Gastrocnemius medialis (tissue), 4 donors: ENCODE measurements at regions not wholly inside any gene's neighbourhood (a gene's known extent, or its start where the extent isn't known, plus 50 kb on each side); places are given as distances from the start of the nearest gene placed in this dataset.

Source experiments
- POLR2A ChIP-seq, 2 donors: fragments of 450-650 bp; IDR thresholded peaks; one replicate each; pipeline ENCODE4 v1.6.1; 2017; ENCODE audit warnings: antibody characterized with exemption in 2 of 2, mild to moderate bottlenecking in 2 of 2, moderate library complexity in 2 of 2
- TF ChIP-seq, protein P1 (sequence below), 5 experiments: fragments of 450-650 bp in 3 of 5; fragments of 200-600 bp in 2 of 5; sonication (generic) in 2 of 5; IDR thresholded peaks in 4 of 5; conservative IDR thresholded peaks in 1 of 5; 1 replicate in 4 of 5; 2 replicates in 1 of 5; pipeline ENCODE4 v1.5.1; 2016 to 2019; ENCODE audit warnings: antibody characterized with exemption in 5 of 5, mild to moderate bottlenecking in 3 of 5, moderate library complexity in 3 of 5

GRCh38 chr6:132142308-132142707 is 191.1 kb upstream of the CCN2 start:
- no peak for TF ChIP-seq POLR2A (IDR thresholded peaks at IDR 0.05)
- TF ChIP-seq, protein P1, sequence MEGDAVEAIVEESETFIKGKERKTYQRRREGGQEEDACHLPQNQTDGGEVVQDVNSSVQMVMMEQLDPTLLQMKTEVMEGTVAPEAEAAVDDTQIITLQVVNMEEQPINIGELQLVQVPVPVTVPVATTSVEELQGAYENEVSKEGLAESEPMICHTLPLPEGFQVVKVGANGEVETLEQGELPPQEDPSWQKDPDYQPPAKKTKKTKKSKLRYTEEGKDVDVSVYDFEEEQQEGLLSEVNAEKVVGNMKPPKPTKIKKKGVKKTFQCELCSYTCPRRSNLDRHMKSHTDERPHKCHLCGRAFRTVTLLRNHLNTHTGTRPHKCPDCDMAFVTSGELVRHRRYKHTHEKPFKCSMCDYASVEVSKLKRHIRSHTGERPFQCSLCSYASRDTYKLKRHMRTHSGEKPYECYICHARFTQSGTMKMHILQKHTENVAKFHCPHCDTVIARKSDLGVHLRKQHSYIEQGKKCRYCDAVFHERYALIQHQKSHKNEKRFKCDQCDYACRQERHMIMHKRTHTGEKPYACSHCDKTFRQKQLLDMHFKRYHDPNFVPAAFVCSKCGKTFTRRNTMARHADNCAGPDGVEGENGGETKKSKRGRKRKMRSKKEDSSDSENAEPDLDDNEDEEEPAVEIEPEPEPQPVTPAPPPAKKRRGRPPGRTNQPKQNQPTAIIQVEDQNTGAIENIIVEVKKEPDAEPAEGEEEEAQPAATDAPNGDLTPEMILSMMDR (IDR thresholded peaks at IDR 0.05 in 4 of 5, conservative IDR thresholded peaks at IDR 0.05 in 1 of 5) = no peak
